ENCODE measurements at regions not wholly inside any gene's neighbourhood (a gene's known extent, or its start where the extent isn't known, plus 50 kb on each side); places are given as distances from the start of the nearest gene placed in this dataset.

DNA sequence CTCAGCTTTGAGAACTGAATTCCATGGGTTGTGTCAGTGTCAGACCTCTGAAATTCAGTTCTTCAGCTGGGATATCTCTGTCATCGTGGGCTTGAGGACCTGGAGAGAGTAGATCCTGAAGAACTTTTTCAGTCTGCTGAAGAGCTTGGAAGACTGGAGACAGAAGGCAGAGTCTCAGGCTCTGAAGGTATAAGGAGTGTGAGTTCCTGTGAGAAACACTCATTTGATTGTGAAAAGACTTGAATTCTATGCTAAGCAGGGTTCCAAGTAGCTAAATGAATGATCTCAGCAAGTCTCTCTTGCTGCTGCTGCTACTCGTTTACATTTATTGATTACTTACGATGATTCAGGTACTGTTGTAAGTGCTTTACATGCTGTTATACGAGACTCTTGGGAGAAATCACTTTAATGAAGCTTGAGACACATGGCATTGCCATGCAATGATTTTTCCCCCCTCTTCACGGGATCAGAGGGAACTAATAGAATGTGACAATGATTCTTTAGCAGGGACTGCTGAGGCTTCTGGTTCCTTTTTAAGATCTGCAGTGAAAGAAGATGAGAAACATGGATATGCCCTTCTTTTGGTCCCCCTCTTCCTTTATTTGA lies 63.8 kb downstream of the PTTG1 start:
- ATAC-seq (no peak), DNase-seq (ENCODE audit: low spot score) (no peak), FAIRE-seq (no peak)
- H3K9me3 ChIP-seq (ENCODE audit: low read length), result no peaks in the 10 kb centered on the region
- 89% methylated on average over 5 of the region's 5 CpGs for WGBS (ENCODE audit: low lambda C conversion rate)
- no peak overlapping the region for H3K4me3 ChIP-seq (replicated peaks in 1 of 3; ENCODE audit: insufficient read depth in 1 of 3, low read depth in 2 of 3, low read length in 3 of 3)
- no peak overlapping the region for H3K27ac ChIP-seq (ENCODE audit: extremely low read length, insufficient read depth, low read length)
- H3K27me3 ChIP-seq (ENCODE audit: control insufficient read depth in 1 of 2, insufficient read depth in 2 of 2, low read length in 2 of 2), result no peaks in the 10 kb centered on the region
- peaks cover 24% of the 10 kb centered on the region for H3K4me1 ChIP-seq (ENCODE audit: insufficient read depth, low read length)
- POLR2A ChIA-PET, result interaction anchor here (1.5 kb wide), 1 partner anchor 18 kb away, joined by 3 read pairs; no protein-coding TSS in a partner anchor
- in situ Hi-C loops (cut with HindIII; ENCODE audit: extremely low pct_ligation_motif_present, low pct_unique_long_range_greater_than_20kb) (no loop called here), intact Hi-C loops (cut with micrococcal nuclease; ENCODE audit: unreplicated experiment) (no loop called here)
- no peak for TF ChIP-seq ZNF383 (CRISPR knock-in tag; IDR thresholded peaks at IDR 0.05; ENCODE audit: borderline replicate concordance)
- TF ChIP-seq SCMH1 (CRISPR knock-in tag; IDR thresholded peaks at IDR 0.05; ENCODE audit: borderline replicate concordance), result no peak
- no peak for TF ChIP-seq POGZ (CRISPR knock-in tag; IDR thresholded peaks at IDR 0.05)
- TF ChIP-seq YEATS2 (CRISPR knock-in tag; IDR thresholded peaks at IDR 0.05; ENCODE audit: borderline replicate concordance), result no peak
- no peak for TF ChIP-seq MXI1 (IDR thresholded peaks at IDR 0.05; ENCODE audit: borderline replicate concordance, low read depth, low read length)
- TF ChIP-seq SOX13 (IDR thresholded peaks at IDR 0.05), result no peak
- TF ChIP-seq SOX13 (CRISPR knock-in tag; conservative IDR thresholded peaks at IDR 0.05 in 1 of 2, IDR thresholded peaks at IDR 0.05 in 1 of 2), result no peak
- no peak for TF ChIP-seq HCFC1 (IDR thresholded peaks at IDR 0.05; ENCODE audit: low read depth, low read length)
- no peaks in the 10 kb centered on the region; the same call in 1 of the 2 replicates for H4K20me1 ChIP-seq (ENCODE audit: insufficient read depth, low read length)
- peaks cover 2% of the 10 kb centered on the region for H3K79me2 ChIP-seq (ENCODE audit: insufficient read depth, low read length)
- H3K4me2 ChIP-seq (ENCODE audit: low read depth, low read length), result no peak overlapping the region
- H3K9ac ChIP-seq (ENCODE audit: insufficient read depth, low read depth, low read length), result no peak overlapping the region
- BruUV-seq (replicated peaks), result TSS peak; percentile 64
- H3K36me3 ChIP-seq (replicated peaks in 1 of 2; ENCODE audit: control insufficient read depth in 1 of 2, insufficient read depth in 2 of 2, low read length in 2 of 2), result peaks cover 5 to 8% of the 10 kb centered on the region in 2 experiments; a peak in 4 of 5 replicates
- CTCF ChIA-PET (ENCODE audit: low intra/inter-chr PET ratio, low total read pairs), result no interaction called here
- no peak overlapping the region for H2AFZ ChIP-seq (ENCODE audit: low read length)

DNA sequence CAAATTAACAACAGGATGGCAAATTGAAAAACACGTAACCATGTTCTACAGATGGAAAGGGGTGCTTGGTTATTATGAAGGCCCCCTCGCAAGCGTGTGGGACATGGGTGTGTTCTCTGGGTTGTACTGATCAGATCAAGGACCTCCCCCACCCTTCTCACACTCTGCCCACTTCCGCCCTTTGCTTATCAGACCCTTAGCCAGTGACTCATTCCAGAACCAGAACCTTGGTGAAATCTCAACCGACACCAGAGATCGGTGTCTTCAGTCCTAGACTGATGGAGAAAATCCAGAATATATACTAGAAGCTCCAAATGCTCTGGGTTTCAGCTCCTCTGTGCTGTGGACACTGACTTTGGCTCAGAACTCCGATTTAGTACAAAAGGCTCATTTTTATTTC lies 64.9 kb downstream of the PTTG1 start:
- CTCF ChIA-PET (ENCODE audit: low intra/inter-chr PET ratio, low total read pairs), result no interaction called here
- POLR2A ChIA-PET, result no interaction called here
- BruUV-seq (replicated peaks), result no TSS peak
- TF ChIP-seq RBAK (CRISPR knock-in tag; IDR thresholded peaks at IDR 0.05), result no peak
- TF ChIP-seq SMAD1 (CRISPR knock-in tag; IDR thresholded peaks at IDR 0.05; ENCODE audit: borderline replicate concordance, low read depth), result no peak
- TF ChIP-seq, protein P1, sequence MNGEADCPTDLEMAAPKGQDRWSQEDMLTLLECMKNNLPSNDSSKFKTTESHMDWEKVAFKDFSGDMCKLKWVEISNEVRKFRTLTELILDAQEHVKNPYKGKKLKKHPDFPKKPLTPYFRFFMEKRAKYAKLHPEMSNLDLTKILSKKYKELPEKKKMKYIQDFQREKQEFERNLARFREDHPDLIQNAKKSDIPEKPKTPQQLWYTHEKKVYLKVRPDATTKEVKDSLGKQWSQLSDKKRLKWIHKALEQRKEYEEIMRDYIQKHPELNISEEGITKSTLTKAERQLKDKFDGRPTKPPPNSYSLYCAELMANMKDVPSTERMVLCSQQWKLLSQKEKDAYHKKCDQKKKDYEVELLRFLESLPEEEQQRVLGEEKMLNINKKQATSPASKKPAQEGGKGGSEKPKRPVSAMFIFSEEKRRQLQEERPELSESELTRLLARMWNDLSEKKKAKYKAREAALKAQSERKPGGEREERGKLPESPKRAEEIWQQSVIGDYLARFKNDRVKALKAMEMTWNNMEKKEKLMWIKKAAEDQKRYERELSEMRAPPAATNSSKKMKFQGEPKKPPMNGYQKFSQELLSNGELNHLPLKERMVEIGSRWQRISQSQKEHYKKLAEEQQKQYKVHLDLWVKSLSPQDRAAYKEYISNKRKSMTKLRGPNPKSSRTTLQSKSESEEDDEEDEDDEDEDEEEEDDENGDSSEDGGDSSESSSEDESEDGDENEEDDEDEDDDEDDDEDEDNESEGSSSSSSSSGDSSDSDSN (CRISPR knock-in tag; IDR thresholded peaks at IDR 0.05), result no peak
- TF ChIP-seq GFI1 (CRISPR knock-in tag; IDR thresholded peaks at IDR 0.05; ENCODE audit: borderline replicate concordance), result no peak
- no peak for TF ChIP-seq MIXL1 (CRISPR knock-in tag; IDR thresholded peaks at IDR 0.05)
- TF ChIP-seq ZIK1 (CRISPR knock-in tag; IDR thresholded peaks at IDR 0.05; ENCODE audit: borderline replicate concordance, low read depth), result no peak

More for the DNA sequence above, 64.9 kb downstream of the PTTG1 start:
- in situ Hi-C loops (cut with HindIII; ENCODE audit: extremely low pct_ligation_motif_present, low pct_unique_long_range_greater_than_20kb), result no loop called here
- WGBS (ENCODE audit: low lambda C conversion rate), result 92% methylated on average over 7 of the region's 7 CpGs
- Histone ChIP-seq H3K79me2 (ENCODE audit: insufficient read depth, low read length) (no peaks in the 10 kb centered on the region), H3K4me2 (ENCODE audit: low read depth, low read length) (no peak overlapping the region), H3K27me3 (ENCODE audit: control insufficient read depth in 1 of 2, insufficient read depth in 2 of 2, low read length in 2 of 2) (no peaks in the 10 kb centered on the region), H3K9ac (ENCODE audit: insufficient read depth, low read depth, low read length) (no peak overlapping the region), H2AFZ (ENCODE audit: low read length) (no peak overlapping the region), H3K4me1 (ENCODE audit: insufficient read depth, low read length) (peaks cover 13% of the 10 kb centered on the region), H3K27ac (ENCODE audit: extremely low read length, insufficient read depth, low read length) (no peak overlapping the region), H3K36me3 (replicated peaks in 1 of 2; ENCODE audit: control insufficient read depth in 1 of 2, insufficient read depth in 2 of 2, low read length in 2 of 2) (peaks cover 5 to 8% of the 10 kb centered on the region in 2 experiments; a peak in 4 of 5 replicates), H3K4me3 (replicated peaks in 1 of 3; ENCODE audit: insufficient read depth in 1 of 3, low read depth in 2 of 3, low read length in 3 of 3) (no peak overlapping the region), H3K9me3 (ENCODE audit: low read length) (no peaks in the 10 kb centered on the region), H4K20me1 (ENCODE audit: insufficient read depth, low read length) (no peaks in the 10 kb centered on the region; the same call in 1 of the 2 replicates)
- no peak for FAIRE-seq
- no peak for DNase-seq (ENCODE audit: low spot score)
- ATAC-seq, result no peak
- intact Hi-C loops (cut with micrococcal nuclease; ENCODE audit: unreplicated experiment), result no loop called here

All from HepG2 (cell line).